AG09319 (cell line): ENCODE measurements at regions not wholly inside any gene's neighbourhood (a gene's known extent, or its start where the extent isn't known, plus 50 kb on each side); places are given as distances from the start of the nearest gene placed in this dataset.
"Not testable (repeated sequence)": the region's sequence is repeated elsewhere in the genome, so short reads cannot be mapped to it uniquely, and the experiment has no call there.

ENCODE experiments used
- DNase-seq: peaks from one replicate; pipeline ENCODE4 v3.0.0-alpha.2; 2010; ENCODE audit warnings: low read depth; ENCODE audit errors: extremely low read depth
- TF ChIP-seq, protein P1 (sequence below): IDR thresholded peaks from 2 replicates; pipeline ENCODE4 v1.5.1; 2011; ENCODE audit warnings: low read depth, mild to moderate bottlenecking, inconsistent platforms, low read length, moderate library complexity

DNA sequence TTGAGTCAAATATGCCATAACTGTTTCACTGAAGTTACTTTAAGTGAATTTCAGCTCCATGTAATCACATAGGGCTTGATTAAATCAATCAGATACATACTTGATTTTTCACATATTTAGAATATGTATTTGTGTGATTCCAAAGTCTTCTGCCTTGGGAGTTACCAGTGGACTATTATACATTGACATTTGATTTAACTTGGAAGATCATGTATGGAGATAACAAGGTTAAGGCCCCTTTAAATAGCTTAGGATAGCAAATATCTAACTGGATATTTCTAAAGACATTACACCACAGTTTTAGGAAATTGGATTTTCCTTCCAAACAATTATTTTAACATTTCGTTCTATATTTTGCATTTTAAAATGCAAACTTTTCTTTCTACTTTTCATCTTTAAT is 405.0 kb downstream of the RAP2B start:
- TF ChIP-seq, protein P1, sequence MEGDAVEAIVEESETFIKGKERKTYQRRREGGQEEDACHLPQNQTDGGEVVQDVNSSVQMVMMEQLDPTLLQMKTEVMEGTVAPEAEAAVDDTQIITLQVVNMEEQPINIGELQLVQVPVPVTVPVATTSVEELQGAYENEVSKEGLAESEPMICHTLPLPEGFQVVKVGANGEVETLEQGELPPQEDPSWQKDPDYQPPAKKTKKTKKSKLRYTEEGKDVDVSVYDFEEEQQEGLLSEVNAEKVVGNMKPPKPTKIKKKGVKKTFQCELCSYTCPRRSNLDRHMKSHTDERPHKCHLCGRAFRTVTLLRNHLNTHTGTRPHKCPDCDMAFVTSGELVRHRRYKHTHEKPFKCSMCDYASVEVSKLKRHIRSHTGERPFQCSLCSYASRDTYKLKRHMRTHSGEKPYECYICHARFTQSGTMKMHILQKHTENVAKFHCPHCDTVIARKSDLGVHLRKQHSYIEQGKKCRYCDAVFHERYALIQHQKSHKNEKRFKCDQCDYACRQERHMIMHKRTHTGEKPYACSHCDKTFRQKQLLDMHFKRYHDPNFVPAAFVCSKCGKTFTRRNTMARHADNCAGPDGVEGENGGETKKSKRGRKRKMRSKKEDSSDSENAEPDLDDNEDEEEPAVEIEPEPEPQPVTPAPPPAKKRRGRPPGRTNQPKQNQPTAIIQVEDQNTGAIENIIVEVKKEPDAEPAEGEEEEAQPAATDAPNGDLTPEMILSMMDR, result no peak
- DNase-seq, result no peak

DNA sequence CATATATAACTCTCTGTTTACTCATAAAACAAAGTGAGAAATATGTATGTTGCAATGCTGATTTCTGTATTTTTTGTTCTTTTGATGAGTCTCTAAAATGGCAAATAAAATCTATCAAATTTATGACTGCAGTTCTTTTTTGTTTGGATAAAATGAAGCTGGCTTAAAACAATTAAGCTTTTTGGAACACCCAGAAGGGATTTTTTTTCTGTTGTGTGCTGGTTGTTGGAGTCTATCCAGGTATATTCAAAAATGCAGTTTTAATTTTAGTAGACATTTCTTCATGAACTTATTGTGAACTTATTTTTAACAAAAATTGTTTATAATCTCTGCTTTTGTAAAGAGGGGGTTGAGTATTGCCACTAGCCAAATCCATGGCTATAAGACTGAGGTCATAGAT is 405.5 kb downstream of the RAP2B start:
- no peak for DNase-seq
- TF ChIP-seq, protein P1, result no peak

DNA sequence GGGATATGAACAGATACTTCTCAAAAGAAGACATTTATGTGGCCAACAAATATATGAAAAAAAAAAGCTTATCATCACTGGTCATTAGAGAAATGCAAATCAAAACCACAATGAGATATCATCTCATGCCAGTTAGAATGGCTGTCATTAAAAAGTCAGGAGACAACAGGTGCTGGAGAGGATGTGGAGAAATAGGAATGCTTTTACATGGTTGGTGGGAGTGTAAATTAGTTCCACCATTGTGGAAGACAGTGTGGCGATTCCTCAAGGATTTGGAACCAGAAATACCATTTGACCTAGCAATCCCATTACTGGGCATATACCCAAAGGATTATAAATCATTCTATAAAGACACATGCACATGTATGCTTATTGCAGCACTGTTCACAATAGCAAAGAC is 408.5 kb downstream of the RAP2B start:
- not testable (repeated sequence) for DNase-seq

DNA sequence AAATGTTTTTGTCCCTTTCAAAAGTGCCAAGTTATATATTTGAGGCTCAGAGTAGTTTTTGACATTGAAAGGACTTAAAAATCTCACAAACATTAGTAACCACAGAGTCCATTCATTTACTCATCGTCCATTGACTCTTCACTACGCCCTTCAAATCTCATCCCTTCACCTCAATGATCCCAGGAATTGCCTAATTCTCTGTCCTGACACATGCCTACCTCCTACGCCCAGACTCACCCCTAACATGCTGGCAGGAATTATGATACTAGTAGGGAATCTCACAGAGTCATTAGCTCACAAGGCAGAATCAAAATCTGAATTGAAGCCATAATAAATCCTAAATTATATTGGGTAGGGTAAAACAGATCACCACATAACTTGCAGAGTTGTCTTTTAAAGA is 410.1 kb downstream of the RAP2B start:
- DNase-seq, result no peak
- TF ChIP-seq, protein P1, result no peak

DNA sequence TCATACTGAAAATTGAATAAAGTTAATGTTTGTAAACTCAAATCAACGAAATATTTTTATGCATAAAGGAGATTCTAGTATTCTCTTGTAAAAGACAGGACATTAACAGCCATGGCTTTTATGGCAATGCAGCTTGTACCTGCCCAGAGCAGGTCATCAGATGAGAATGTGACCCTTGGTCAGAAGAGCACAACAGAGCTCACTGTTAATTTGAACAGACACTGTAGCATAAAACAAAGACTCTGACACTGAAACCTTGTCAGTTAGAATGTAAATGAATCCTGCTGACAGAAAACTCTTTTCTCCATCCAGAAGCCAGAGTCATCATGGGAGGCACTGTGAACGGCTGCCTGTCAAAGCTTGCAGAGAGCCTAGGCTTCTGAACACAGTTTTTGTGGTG is 410.6 kb downstream of the RAP2B start:
- no peak for DNase-seq
- TF ChIP-seq, protein P1, result no peak

DNA sequence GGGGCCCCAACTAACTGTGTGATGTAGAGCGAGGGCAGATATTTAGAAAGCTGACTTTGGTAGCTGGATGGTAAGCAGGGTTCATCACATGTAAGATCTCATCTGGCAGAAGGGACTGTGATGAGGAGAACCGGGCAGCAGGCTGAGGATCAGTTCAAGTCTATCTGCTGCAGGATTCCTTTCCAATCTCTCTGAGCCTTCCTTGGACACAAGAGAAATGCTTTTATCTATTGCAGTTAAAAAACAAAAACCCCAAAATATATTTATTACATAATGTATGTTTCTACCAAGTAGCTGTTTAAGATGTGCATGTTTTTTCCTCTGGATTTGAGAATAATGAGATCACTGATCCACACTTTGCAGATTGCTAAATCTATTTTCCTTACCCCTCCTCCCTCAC is 411.5 kb downstream of the RAP2B start:
- DNase-seq, result no peak
- TF ChIP-seq, protein P1, result no peak

DNA sequence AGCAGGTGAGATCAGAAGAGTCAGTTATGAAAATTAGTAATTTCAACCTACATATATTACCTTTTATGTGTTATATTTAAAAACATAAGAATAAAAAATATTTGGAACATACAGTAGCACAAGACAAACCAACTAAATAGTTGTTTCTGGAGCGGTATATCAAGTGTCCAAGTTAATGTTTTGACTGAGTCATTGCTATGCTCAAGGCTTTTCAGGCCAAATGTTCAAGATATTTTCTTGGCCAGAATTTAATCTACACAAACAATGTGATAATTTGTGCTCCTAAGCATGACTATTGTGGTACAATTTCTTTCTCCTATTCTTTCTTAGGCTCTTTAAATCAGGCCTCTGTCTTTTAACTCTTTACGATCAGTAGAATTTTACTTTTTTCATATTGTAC is 412.4 kb downstream of the RAP2B start:
- no peak for DNase-seq
- TF ChIP-seq, protein P1, result no peak

DNA sequence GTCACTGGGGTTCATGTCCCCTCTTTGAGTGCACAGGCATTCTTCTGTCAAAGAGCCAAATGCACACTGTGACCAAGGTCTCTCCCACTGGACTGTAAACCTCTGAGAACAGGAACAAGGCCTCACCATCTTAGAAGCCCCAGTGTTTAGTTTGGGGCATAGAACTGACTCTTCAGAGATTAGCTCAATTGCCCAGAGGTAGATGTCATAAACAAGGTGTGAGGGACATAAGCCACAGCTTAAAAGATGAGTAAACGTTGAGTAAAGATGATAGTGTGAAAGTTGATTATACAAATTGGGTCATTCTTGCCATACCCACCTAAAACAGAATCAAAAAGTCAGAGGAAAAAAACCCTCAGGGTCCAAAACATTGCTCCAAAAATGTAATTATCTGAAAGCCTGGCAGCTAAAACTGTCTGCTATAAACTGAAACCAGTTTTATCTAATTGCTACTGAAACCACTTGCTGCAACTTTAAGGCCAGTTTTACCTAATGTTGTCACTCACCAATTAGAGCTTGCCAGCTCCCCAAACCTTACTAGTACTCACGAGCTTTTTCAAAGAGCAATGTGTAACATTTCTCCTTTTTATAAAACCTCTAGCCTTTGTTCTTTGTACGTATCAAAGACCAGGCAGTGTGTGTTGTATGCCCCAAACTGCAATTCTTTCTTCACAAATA is 415.2 kb downstream of the RAP2B start:
- TF ChIP-seq, protein P1, result no peak
- no peak for DNase-seq
